Nucleus accumbens (tissue), 56 donors: ENCODE measurements at regions not wholly inside any gene's neighbourhood (a gene's known extent, or its start where the extent isn't known, plus 50 kb on each side); places are given as distances from the start of the nearest gene placed in this dataset.
A peak's percentile ranks its signal among the peaks of the same experiment; 100 is the strongest.

ENCODE experiments used
- DNase-seq, 56 donors: peaks; one replicate each; lab custom pipeline; 2025; lab: John Stamatoyannopoulos, UW

GRCh38 chr14:89504091-89504490 is 87.1 kb upstream of the FOXN3 start:
- no peak for DNase-seq

DNA sequence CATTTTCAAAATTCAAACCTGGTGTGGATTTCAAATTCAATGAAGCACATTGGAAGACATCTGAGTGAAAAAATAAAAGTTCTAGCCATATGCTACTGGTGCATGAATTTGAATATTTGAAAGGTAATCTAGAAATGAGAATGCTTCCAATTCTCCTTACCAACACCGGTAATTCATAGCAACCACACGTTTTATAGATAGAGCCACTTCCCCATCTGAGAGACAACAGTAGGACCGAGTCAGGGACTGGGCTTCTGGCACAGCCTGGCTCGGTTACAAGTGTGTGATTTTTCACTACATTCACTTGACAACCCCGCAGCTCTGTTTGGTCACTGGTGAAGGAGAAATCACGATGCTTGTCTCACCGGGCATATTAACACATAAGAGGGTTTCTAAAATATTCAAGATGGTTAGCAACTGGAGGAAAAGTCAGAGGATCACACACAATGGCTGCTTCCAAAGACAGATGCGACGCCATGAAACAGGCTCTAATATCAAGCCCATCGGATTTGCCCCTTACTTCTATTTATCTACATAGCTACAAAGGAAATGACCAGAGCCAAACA is 86.5 kb upstream of the FOXN3 start:
- DNase-seq: peak in 1 of 56 donors; percentile 3

DNA sequence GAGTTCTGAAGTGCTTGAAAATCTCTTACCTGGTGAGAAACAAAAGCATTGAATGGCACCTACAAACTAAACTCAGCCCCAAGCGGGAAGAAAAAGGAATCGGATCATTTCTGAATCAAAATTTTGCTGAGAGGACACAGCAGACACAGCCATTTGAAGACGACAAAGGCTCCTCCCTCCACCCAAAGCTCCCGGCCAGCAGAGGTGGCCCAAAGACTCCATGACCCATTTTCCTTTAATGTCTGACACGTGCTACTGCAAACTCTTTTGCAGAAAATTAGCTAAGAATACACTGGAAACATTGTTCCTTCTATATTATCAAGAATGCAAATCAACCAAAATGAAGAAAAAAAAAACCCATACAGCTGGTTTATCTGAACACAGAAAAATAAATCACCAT is 85.9 kb upstream of the FOXN3 start:
- DNase-seq: no peak

DNA sequence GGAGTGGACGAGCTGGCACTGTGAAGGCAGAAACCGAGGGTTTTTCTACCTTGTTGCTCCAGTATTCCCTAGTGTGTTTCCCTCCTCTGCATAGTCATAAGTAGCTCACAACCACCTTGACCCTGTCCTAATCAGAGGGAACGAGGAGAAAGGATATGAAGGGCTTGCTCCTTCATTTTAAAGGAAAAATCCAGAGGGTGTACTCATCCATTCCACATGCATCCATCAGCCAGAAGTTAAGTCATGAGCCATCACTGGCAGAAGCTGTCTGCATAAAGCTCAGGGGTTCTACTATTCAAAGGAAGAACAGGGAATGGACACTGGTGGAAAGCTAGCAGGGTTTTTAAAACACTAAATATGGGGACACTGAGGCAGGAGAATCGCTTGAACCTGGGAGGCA is 84.3 kb upstream of the FOXN3 start:
- no peak for DNase-seq

GRCh38 chr14:89500303-89500702 is 83.3 kb upstream of the FOXN3 start:
- DNase-seq: no peak

DNA sequence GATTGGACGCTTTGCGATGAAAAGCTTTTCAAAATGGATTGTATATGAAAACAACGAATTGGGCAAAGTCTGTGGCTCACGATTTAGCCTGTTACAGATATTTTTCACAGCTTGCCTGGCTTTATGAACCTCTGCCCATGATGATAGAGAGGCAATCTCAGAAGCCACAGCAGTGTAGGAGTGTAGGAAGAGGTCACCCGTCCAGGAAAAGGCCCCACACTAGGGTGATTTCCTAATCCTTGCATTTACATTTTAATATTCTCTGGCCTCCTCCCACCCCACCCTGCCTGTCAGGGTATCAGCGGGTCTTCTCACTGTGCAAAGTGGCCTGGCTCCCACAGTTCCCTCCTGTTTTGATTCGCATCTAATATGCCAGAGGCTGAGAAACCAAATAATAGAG is 81.8 kb upstream of the FOXN3 start:
- no peak for DNase-seq

DNA sequence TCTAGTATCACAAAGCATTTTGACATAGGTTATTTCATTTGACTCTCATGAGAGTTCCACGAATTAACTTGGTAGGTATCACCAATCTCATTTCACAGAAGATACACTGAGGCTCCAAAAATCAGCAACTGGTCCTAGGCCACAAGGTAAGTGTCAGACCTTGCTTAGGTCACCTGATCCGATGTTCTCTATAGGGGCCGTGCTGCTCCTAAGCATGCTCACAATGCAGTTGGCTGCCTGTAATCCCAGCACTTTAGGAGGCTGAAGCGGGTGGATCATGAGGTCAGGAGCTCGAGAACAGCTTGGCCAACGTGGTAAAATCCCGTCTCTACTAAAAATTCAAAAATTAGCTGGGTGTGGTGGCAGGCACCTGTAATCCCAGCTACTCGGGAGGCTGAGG is 78.7 kb upstream of the FOXN3 start:
- DNase-seq: no peak

- peak in 9 of 56 donors; percentile 7 to 32 (median 13) for DNase-seq
Measured at GRCh38 chr14:89493877-89494634, 77.0 kb upstream of the FOXN3 start.

DNA sequence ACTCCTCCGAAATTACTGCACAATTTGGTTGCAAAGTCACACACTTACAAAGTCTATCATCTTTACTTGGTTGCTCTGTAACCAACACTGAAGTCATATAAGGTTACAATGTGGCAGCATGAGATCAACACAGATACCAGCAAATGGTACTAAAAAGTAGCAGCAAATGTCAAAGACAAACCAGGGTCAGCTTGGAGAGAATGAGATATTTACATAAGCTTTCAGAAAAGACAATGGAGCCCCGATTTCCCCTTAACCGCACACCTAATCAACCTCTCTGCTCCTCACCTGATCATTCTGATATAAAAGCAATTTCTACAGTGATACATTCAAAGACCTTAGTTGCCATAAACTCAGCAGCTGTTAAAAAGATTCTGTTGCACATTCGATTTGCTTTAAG is 76.4 kb upstream of the FOXN3 start:
- DNase-seq: no peak

GRCh38 chr14:89491711-89492381 is 74.8 kb upstream of the FOXN3 start:
- DNase-seq: no peak

DNA sequence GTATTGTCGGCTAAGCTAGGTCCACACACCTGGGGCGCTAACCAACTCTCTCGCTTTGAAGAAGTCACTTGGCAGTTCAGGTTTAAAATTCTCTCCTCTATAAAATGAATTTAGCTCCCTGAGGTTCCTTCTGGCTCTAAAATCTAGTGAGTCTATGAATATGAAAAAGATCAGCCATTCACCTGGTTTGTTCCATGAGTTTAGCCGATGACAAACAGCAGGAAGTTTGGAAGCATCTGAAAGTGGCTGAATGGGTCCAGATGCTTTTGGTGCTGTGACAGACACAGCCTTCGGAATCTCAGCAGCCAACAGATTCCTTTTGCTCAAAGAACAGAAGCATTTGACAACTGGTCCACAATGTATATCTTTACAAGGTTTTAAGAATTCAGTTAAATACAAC is 73.4 kb upstream of the FOXN3 start:
- DNase-seq: no peak

- DNase-seq: peak in 14 of 56 donors; percentile 10 to 45 (median 30)
Measured at GRCh38 chr14:89489761-89490437, 72.9 kb upstream of the FOXN3 start.

DNA sequence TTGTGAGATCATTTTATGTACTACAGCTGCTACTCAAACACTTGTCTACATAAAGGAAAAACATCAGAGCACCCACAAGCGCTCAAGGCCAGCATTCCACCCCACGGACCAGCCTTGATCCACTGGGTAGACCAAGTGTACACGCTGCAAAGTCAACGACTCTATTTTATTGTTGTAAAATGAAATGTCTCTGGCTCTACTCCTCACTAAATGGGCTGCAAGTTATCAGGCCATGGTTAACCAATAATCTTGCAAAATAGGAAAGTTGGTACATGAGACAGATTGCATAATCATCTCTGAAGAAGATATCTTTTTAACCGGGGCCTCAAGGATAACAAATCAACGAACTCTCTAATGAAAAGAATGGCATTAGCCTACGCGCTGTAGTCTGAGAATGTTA is 69.9 kb upstream of the FOXN3 start:
- DNase-seq: no peak

DNA sequence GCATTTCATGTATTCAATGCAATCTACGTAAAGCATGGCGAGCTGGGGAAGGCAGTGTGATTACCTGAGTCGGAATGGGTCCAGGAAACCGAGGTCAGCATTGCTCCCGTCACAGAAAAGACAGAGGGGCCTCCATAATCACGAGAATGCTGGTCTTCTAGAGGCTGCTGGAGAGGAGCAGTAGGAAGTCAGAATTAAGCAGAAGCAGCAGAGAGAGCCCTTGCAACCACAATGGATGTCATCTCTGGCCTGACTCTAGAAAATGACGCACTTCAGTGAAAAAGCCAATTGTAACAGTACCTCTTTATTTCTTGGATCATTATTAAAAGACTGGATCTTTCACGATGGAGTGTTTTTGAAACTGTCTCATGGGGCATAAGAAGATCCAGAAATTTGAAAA is 69.5 kb upstream of the FOXN3 start:
- DNase-seq: peak in 1 of 56 donors; percentile 9

- no peak for DNase-seq
Measured at GRCh38 chr14:89485264-89485663, 68.2 kb upstream of the FOXN3 start.

GRCh38 chr14:89484051-89484844 is 67.2 kb upstream of the FOXN3 start:
- peak in 1 of 56 donors; percentile 18 for DNase-seq

GRCh38 chr14:89481196-89481595 is 64.2 kb upstream of the FOXN3 start:
- DNase-seq: peak in 1 of 56 donors; percentile 8

- no peak for DNase-seq
Measured at GRCh38 chr14:89480278-89480677, 63.2 kb upstream of the FOXN3 start.

DNA sequence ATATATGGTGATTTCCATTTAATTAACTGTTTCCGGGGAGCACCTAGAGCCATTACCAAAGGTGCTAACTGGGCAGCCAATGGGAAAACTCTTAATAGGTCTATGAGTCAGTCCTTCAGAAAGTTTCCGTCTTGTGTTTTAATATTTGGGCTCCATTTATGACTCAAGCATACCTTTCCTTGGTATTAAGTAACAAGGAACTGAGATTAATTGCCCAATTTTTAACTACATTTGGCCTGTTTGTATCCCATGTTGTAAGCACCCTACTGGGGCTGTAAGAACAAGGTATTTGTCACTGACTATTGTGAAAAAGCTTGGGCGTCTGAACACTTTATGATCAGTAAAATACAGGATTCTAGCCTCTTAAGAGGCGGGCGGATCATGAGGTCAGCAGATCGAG is 62.8 kb upstream of the FOXN3 start:
- no peak for DNase-seq

DNA sequence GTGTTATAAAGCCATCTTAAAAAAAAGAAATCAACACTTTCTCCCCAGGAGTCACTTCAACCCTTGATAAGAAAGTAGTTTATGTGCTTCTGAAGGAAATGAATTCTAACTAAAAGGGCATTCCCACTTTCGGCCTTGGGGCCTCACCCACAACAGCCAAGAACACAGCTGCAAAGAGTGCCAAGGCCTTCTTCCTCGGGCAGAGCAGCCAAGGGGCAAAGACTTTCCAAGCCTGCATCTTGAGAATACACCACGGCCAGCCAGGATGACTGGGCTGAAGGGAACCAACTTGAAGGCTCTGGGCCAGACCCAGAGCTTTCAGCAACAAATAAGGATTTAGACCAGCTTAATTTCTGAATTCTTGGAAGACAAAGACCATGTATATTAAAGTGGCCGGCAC is 60.4 kb upstream of the FOXN3 start:
- peak in 16 of 56 donors; percentile 8 to 59 (median 34) for DNase-seq
